ENCODE measurements at regions not wholly inside any gene's neighbourhood (a gene's known extent, or its start where the extent isn't known, plus 50 kb on each side); places are given as distances from the start of the nearest gene placed in this dataset.

DNA sequence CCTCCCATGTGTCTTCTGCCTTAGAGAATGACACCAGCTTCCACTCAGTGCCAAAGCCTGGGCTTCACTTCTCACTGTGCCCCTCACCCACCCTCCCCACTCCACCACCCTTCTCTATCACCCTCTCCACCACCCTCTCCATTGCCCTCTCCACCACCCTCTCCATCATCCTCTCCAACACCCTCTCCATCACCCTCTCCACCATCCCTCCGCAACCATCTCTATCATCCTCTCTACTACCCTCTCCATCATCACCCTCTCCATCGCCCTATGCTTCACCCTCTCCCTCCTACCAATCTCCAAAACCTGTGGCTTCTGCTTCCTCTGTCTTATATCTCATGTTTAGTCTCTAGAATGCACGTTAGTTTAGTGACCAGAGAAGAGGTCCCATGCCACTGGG is 91.0 kb upstream of the TMEM72 start:
- TF ChIP-seq ZNF425 (CRISPR knock-in tag; conservative IDR thresholded peaks at IDR 0.05) (no peak), NFYB (CRISPR knock-in tag; conservative IDR thresholded peaks at IDR 0.05; ENCODE audit: low read depth) (no peak)
- H3K4me3 Mint-ChIP-seq = no peak overlapping the region
- CTCF ChIA-PET = no interaction called here
- POLR2A ChIA-PET = no interaction called here
- H3K36me3 Mint-ChIP-seq = no peaks in the 10 kb centered on the region
- no peak for DNase-seq (ENCODE audit: low spot score)
- no peaks in the 10 kb centered on the region for H3K27me3 Mint-ChIP-seq (ENCODE audit: low read depth)
- no peak overlapping the region for H3K27ac Mint-ChIP-seq
- no peak for ATAC-seq
- peaks cover 12% of the 10 kb centered on the region for H3K4me1 Mint-ChIP-seq
- H3K9me3 Mint-ChIP-seq = no peaks in the 10 kb centered on the region

DNA sequence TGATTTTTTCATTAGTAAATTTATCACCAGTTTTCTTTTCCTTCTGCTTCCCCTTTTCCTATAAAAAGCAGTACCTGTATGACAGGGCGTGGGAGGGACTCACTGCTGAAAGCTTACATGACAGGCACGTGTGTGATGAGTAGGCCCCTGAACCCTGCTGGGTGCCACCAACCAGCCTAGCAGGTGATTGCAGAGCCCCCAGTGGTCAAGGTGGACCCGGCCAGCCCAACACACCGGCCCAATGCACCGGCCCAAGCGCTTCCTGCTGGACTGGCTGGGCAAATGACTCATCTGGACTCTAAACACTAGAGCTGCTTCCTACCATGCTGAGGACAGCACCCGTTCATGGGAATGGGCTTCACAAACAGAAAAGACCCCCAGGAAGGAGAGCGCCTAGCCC is 89.8 kb upstream of the TMEM72 start:
- ChIA-PET CTCF (interaction anchor here (1.3 kb wide), 1 partner anchor 36 kb away, joined by 4 read pairs; no protein-coding TSS in a partner anchor), POLR2A (no interaction called here)
- ATAC-seq (no peak), DNase-seq (ENCODE audit: low spot score) (no peak)
- no peaks in the 10 kb centered on the region for H3K27me3 Mint-ChIP-seq (ENCODE audit: low read depth)
- no peak overlapping the region for H3K4me3 Mint-ChIP-seq
- H3K9me3 Mint-ChIP-seq = no peaks in the 10 kb centered on the region
- TF ChIP-seq RORB (CRISPR knock-in tag; IDR thresholded peaks at IDR 0.05) = no peak
- no peak for TF ChIP-seq ZNF396 (CRISPR knock-in tag; IDR thresholded peaks at IDR 0.05; ENCODE audit: borderline replicate concordance)
- TF ChIP-seq ZBTB43 (CRISPR knock-in tag; IDR thresholded peaks at IDR 0.05) = no peak
- TF ChIP-seq ZNF423 (CRISPR knock-in tag; IDR thresholded peaks at IDR 0.05) = no peak
- no peak for TF ChIP-seq NR3C1 (CRISPR knock-in tag; conservative IDR thresholded peaks at IDR 0.05; ENCODE audit: low read depth)
- no peak for TF ChIP-seq SP1 (CRISPR knock-in tag; conservative IDR thresholded peaks at IDR 0.05)
- no peak for TF ChIP-seq ZNF425 (CRISPR knock-in tag; conservative IDR thresholded peaks at IDR 0.05)
- no peak for TF ChIP-seq FOXJ3 (CRISPR knock-in tag; IDR thresholded peaks at IDR 0.05; ENCODE audit: borderline replicate concordance)
- TF ChIP-seq SMAD3 (CRISPR knock-in tag; IDR thresholded peaks at IDR 0.05; ENCODE audit: borderline replicate concordance) = no peak
- no peak for TF ChIP-seq ESRRA (CRISPR knock-in tag; IDR thresholded peaks at IDR 0.05; ENCODE audit: borderline replicate concordance)
- TF ChIP-seq JAZF1 (CRISPR knock-in tag; IDR thresholded peaks at IDR 0.05) = no peak
- TF ChIP-seq CTCF (IDR thresholded peaks at IDR 0.05) = no peak
- no peak for TF ChIP-seq FOXP4 (CRISPR knock-in tag; IDR thresholded peaks at IDR 0.05)
- no peak for TF ChIP-seq CREM (CRISPR knock-in tag; IDR thresholded peaks at IDR 0.05)
- peaks cover 12% of the 10 kb centered on the region for H3K4me1 Mint-ChIP-seq
- no peaks in the 10 kb centered on the region for H3K36me3 Mint-ChIP-seq
- no peak overlapping the region for H3K27ac Mint-ChIP-seq
